Islet precursor cell (in vitro differentiated cells): ENCODE measurements at regions not wholly inside any gene's neighbourhood (a gene's known extent, or its start where the extent isn't known, plus 50 kb on each side); places are given as distances from the start of the nearest gene placed in this dataset.

ENCODE experiments used
- DNase-seq: peaks from one replicate; pipeline ENCODE4 v3.0.0-alpha.2; 2018

GRCh38 chr1:4500441-4500840 lies 154.0 kb upstream of the AJAP1 start:
- DNase-seq, result no peak

- no peak for DNase-seq
Observed at GRCh38 chr1:4506591-4506990, 147.8 kb upstream of the AJAP1 start.

- no peak for DNase-seq
Observed at GRCh38 chr1:4509206-4509605, 145.2 kb upstream of the AJAP1 start.

- no peak for DNase-seq
Observed at GRCh38 chr1:4510276-4510691, 144.1 kb upstream of the AJAP1 start.

GRCh38 chr1:4511374-4511773 lies 143.0 kb upstream of the AJAP1 start:
- no peak for DNase-seq

- no peak for DNase-seq
Observed at GRCh38 chr1:4512636-4513035, 141.8 kb upstream of the AJAP1 start.

- DNase-seq, result no peak
Observed at GRCh38 chr1:4513685-4514084, 140.7 kb upstream of the AJAP1 start.

GRCh38 chr1:4515727-4516289 lies 138.6 kb upstream of the AJAP1 start:
- no peak for DNase-seq

- no peak for DNase-seq
Observed at GRCh38 chr1:4516596-4516995, 137.8 kb upstream of the AJAP1 start.

- peak; percentile 46 for DNase-seq
Observed at GRCh38 chr1:4517186-4517954, 137.0 kb upstream of the AJAP1 start.

GRCh38 chr1:4518621-4519020 lies 135.8 kb upstream of the AJAP1 start:
- DNase-seq, result peak; percentile 18

- DNase-seq, result peak; percentile 33
Observed at GRCh38 chr1:4519954-4520353, 134.5 kb upstream of the AJAP1 start.

- peak; percentile 1 for DNase-seq
Observed at GRCh38 chr1:4523551-4523950, 130.9 kb upstream of the AJAP1 start.

- DNase-seq, result no peak
Observed at GRCh38 chr1:4526747-4527146, 127.7 kb upstream of the AJAP1 start.

GRCh38 chr1:4527819-4528218 lies 126.6 kb upstream of the AJAP1 start:
- peak; percentile 33 for DNase-seq

- no peak for DNase-seq
Observed at GRCh38 chr1:4528590-4528989, 125.8 kb upstream of the AJAP1 start.

GRCh38 chr1:4529446-4530165 lies 124.8 kb upstream of the AJAP1 start:
- peak; percentile 28 for DNase-seq

GRCh38 chr1:4530166-4530785 lies 124.1 kb upstream of the AJAP1 start:
- DNase-seq, result no peak

- DNase-seq, result no peak
Observed at GRCh38 chr1:4531842-4532241, 122.6 kb upstream of the AJAP1 start.

- DNase-seq, result no peak
Observed at GRCh38 chr1:4532656-4533055, 121.8 kb upstream of the AJAP1 start.

- DNase-seq, result no peak
Observed at GRCh38 chr1:4546911-4547310, 107.5 kb upstream of the AJAP1 start.

GRCh38 chr1:4549930-4550329 lies 104.5 kb upstream of the AJAP1 start:
- DNase-seq, result peak; percentile 44

GRCh38 chr1:4550941-4551340 lies 103.5 kb upstream of the AJAP1 start:
- DNase-seq, result no peak

- no peak for DNase-seq
Observed at GRCh38 chr1:4551706-4552105, 102.7 kb upstream of the AJAP1 start.
